K562 (cell line): ENCODE measurements at regions not wholly inside any gene's neighbourhood (a gene's known extent, or its start where the extent isn't known, plus 50 kb on each side); places are given as distances from the start of the nearest gene placed in this dataset.

Experiments used
- ATAC-seq: fragments of 200-7000 bp; cut with Tn5 transposase; 3 replicates; pipeline ENCODE4 v1.9.1; 2020; ENCODE audit warnings: moderate library complexity
- BruUV-seq: library from RNA; stranded (reverse); fragments of 400-500 nt; replicated peaks from 2 replicates; lab custom pipeline; 2021; lab: Mats Ljungman, UMichigan
- CTCF ChIA-PET: fragments of 300-600 bp; formaldehyde crosslinking; extraction: SDS; loops from one replicate; lab custom pipeline; 2021; ENCODE audit warnings: low intra/inter-chr PET ratio; lab: Yijun Ruan, JAX
- POLR2A ChIA-PET: fragments of 300-600, 350-650 bp; sonication (Branson Sonifier 250); formaldehyde crosslinking; extraction: SDS; loops from one replicate; lab custom pipeline; 2021; ENCODE audit warnings: antibody characterized with exemption, inconsistent platforms; lab: Yijun Ruan, JAX
- DNase-seq, 4 experiments: peaks; one replicate each; pipeline versions ENCODE4 v3.0.0 to v3.0.0-alpha.2; 2011 to 2018; ENCODE audit warnings: low spot score in 3 of 4, mixed read lengths in 3 of 4; ENCODE audit errors: extremely low read depth in 1 of 4
- FAIRE-seq: peaks from 2 replicates; lab custom pipeline; 2011; peaks lifted over from hg19 to GRCh38; lab: Jason Lieb, UNC
- H2AFZ ChIP-seq: 2 replicates; pipeline ENCODE4 v1.6.0; 2011; ENCODE audit warnings: low read depth, low read length, control low read depth, inconsistent platforms
- H3K27ac ChIP-seq: fragments of 200-600 bp; 3 replicates; pipeline ENCODE4 v1.8.0; 2011; ENCODE audit warnings: low read depth, mild to moderate bottlenecking, control low read depth, inconsistent platforms, low read length, moderate library complexity, mixed read lengths; ENCODE audit errors: extremely low read depth
- H3K27me3 ChIP-seq, 2 experiments: fragments of 300-600 bp in 1 of 2; 2 replicates in 1 of 2; 3 replicates in 1 of 2; pipeline versions ENCODE4 v1.6.0 to v1.8.0; 2011; ENCODE audit warnings: inconsistent platforms in 2 of 2, low read length in 2 of 2, mild to moderate bottlenecking in 1 of 2, mixed read lengths in 1 of 2, moderate library complexity in 1 of 2; ENCODE audit not compliant: control insufficient read depth in 2 of 2, insufficient read depth in 2 of 2
- H3K36me3 ChIP-seq: fragments of 300-600 bp; 3 replicates; pipeline ENCODE4 v1.8.0; 2011; ENCODE audit warnings: mild to moderate bottlenecking, low read length, inconsistent platforms; ENCODE audit not compliant: control insufficient read depth, insufficient read depth
- H3K4me1 ChIP-seq, 2 experiments: fragments of 200-600 bp in 1 of 2; replicated peaks in 1 of 2; 2 replicates in 1 of 2; 3 replicates in 1 of 2; pipeline versions ENCODE4 v1.5.1 to v1.8.0; 2011; ENCODE audit warnings: inconsistent platforms in 2 of 2, low read length in 2 of 2, mild to moderate bottlenecking in 1 of 2, mixed read lengths in 1 of 2, moderate library complexity in 1 of 2; ENCODE audit not compliant: control insufficient read depth in 2 of 2, insufficient read depth in 2 of 2
- H3K4me2 ChIP-seq: 2 replicates; pipeline ENCODE4 v1.6.1; 2011; ENCODE audit warnings: low read length, control low read depth, inconsistent platforms, mixed read lengths; ENCODE audit not compliant: insufficient read depth
- H3K4me3 ChIP-seq: fragments of 200-600 bp; sonication (generic), shearing (Covaris generic); 2 replicates; pipeline ENCODE4 v1.5.1; 2016; ENCODE audit warnings: control low read depth, inconsistent platforms
- H3K79me2 ChIP-seq: fragments of 200-600 bp; 3 replicates; pipeline ENCODE4 v1.8.0; 2011; ENCODE audit warnings: low read length, inconsistent platforms; ENCODE audit not compliant: control insufficient read depth, insufficient read depth
- H3K9ac ChIP-seq, 2 experiments: 2 replicates each; pipeline versions ENCODE4 v1.6.0 to v1.6.1; 2011; ENCODE audit warnings: low read depth in 2 of 2, low read length in 2 of 2, control low read depth in 1 of 2, inconsistent platforms in 1 of 2, mild to moderate bottlenecking in 1 of 2, mixed read lengths in 1 of 2; ENCODE audit not compliant: insufficient read depth in 1 of 2
- H3K9me1 ChIP-seq: one replicate; pipeline ENCODE4 v1.6.0; 2011; ENCODE audit warnings: inconsistent platforms, mild to moderate bottlenecking, low read length, moderate library complexity; ENCODE audit not compliant: control insufficient read depth, insufficient read depth
- H3K9me3 ChIP-seq: replicated peaks from 2 replicates; pipeline ENCODE4 v1.5.1; 2011; ENCODE audit warnings: low read depth, low read length, inconsistent platforms; ENCODE audit not compliant: control insufficient read depth, insufficient read depth
- H4K20me1 ChIP-seq: replicated peaks from 2 replicates; pipeline ENCODE4 v1.6.1; 2011; ENCODE audit warnings: low read length, inconsistent platforms, mixed read lengths; ENCODE audit not compliant: control insufficient read depth, insufficient read depth
- BDP1 ChIP-seq: IDR thresholded peaks from 3 replicates; pipeline ENCODE4 v1.6.1; 2011; ENCODE audit not compliant: insufficient read length, insufficient read depth
- ETV5 ChIP-seq: sonication (generic); formaldehyde crosslinking; IDR thresholded peaks from 2 replicates; pipeline ENCODE4 v1.4.0; 2020; ENCODE audit warnings: low read depth, mild to moderate bottlenecking, missing genetic modification reagents
- KAT7 ChIP-seq: sonication (generic); formaldehyde crosslinking; IDR thresholded peaks from 2 replicates; pipeline ENCODE4 v1.8.0; 2022; ENCODE audit warnings: missing genetic modification reagents, mild to moderate bottlenecking, borderline replicate concordance
- MEF2A ChIP-seq: IDR thresholded peaks from 2 replicates; pipeline ENCODE4 v1.6.1; 2011; ENCODE audit warnings: low read depth, mild to moderate bottlenecking, low read length, moderate library complexity; ENCODE audit not compliant: control insufficient read depth
- MIER1 ChIP-seq: fragments of 450-650 bp; IDR thresholded peaks from 2 replicates; pipeline ENCODE4 v1.6.1; 2016; ENCODE audit warnings: antibody characterized with exemption, mild to moderate bottlenecking, low read depth
- PRPF4 ChIP-seq: fragments of 200-400 bp; formaldehyde crosslinking; IDR thresholded peaks from one replicate; pipeline ENCODE4 v1.6.1; 2017; ENCODE audit warnings: low read length, low read depth, mild to moderate bottlenecking; ENCODE audit not compliant: insufficient read depth, poor library complexity, severe bottlenecking
- RCOR1 ChIP-seq, 2 experiments: IDR thresholded peaks; 2 replicates each; pipeline ENCODE4 v1.6.1; 2012; ENCODE audit warnings: low read depth in 2 of 2, low read length in 2 of 2, borderline replicate concordance in 1 of 2, improper control_type of control experiment in 1 of 2
- SIX5 ChIP-seq, 2 experiments: IDR thresholded peaks; 2 replicates each; pipeline ENCODE4 v1.6.1; 2011; ENCODE audit warnings: low read length in 2 of 2, borderline replicate concordance in 1 of 2, low read depth in 1 of 2, mild to moderate bottlenecking in 1 of 2, moderate library complexity in 1 of 2; ENCODE audit not compliant: insufficient read depth in 1 of 2
- SMARCE1 ChIP-seq: fragments of 450-650 bp; IDR thresholded peaks from 2 replicates; pipeline ENCODE4 v1.7.1; 2016; ENCODE audit warnings: mild to moderate bottlenecking
- SRSF7 ChIP-seq: fragments of 200-400 bp; formaldehyde crosslinking; optimal IDR thresholded peaks from 2 replicates; pipeline ENCODE3; 2017; ENCODE audit warnings: mild to moderate bottlenecking, low read depth, low read length
- TAF7 ChIP-seq: fragments of 450-650 bp; IDR thresholded peaks from 2 replicates; pipeline ENCODE4 v1.6.1; 2016; ENCODE audit warnings: missing genetic modification characterization, missing compliant biosample characterization
- TRIM24 ChIP-seq, 2 experiments: fragments of 450-650 bp; IDR thresholded peaks; 2 replicates each; pipeline ENCODE4 v1.6.1; 2016
- ZNF121 ChIP-seq: sonication (generic); formaldehyde crosslinking; conservative IDR thresholded peaks from 2 replicates; pipeline ENCODE4 v1.8.0; 2022; ENCODE audit warnings: missing genetic modification reagents
- ZNF146 ChIP-seq: IDR thresholded peaks from one replicate; pipeline ENCODE4 v1.6.1; 2018; ENCODE audit warnings: missing compliant biosample characterization; ENCODE audit not compliant: unreplicated experiment
- ZNF436 ChIP-seq: fragments of 250-450, 450-650 bp; sonication (Bioruptor Pico); formaldehyde crosslinking; IDR thresholded peaks from 2 replicates; pipeline ENCODE4 v1.7.0; 2020; ENCODE audit warnings: mild to moderate bottlenecking
- ZNF695 ChIP-seq: fragments of 450-650 bp; formaldehyde crosslinking; IDR thresholded peaks from 2 replicates; pipeline ENCODE4 v1.4.0; 2020; ENCODE audit warnings: mild to moderate bottlenecking, moderate library complexity
- WGBS: fragments of 100-300 bp; shearing (Covaris generic); methylation state at CpG from one replicate; pipeline ENCODE4 v1.1.6; 2016; ENCODE audit warnings: low coverage, mixed read lengths; ENCODE audit not compliant: insufficient coverage; ENCODE audit errors: missing lambda C conversion rate; 5-methylcytosine and 5-hydroxymethylcytosine counted together
- in situ Hi-C: fragments of 300-500 bp; cut with MboI; formaldehyde crosslinking; loops from 4 replicates; pipeline ENCODE4 v1.15.0; 2018; ENCODE audit warnings: inconsistent platforms, mixed read lengths
- intact Hi-C: fragments of 100-400 bp; cut with micrococcal nuclease; formaldehyde crosslinking; loops from 2 replicates; pipeline ENCODE4 v1.14.2; 2022
- TF ChIP-seq, protein P1 (sequence below): sonication (generic); formaldehyde crosslinking; IDR thresholded peaks from 2 replicates; pipeline ENCODE4 v1.4.0; 2020; ENCODE audit warnings: mild to moderate bottlenecking, missing genetic modification reagents
- TF ChIP-seq, protein P2 (sequence below): fragments of 450-650 bp; formaldehyde crosslinking; IDR thresholded peaks from 2 replicates; pipeline ENCODE4 v1.4.0; 2022; ENCODE audit warnings: mild to moderate bottlenecking, moderate library complexity

DNA sequence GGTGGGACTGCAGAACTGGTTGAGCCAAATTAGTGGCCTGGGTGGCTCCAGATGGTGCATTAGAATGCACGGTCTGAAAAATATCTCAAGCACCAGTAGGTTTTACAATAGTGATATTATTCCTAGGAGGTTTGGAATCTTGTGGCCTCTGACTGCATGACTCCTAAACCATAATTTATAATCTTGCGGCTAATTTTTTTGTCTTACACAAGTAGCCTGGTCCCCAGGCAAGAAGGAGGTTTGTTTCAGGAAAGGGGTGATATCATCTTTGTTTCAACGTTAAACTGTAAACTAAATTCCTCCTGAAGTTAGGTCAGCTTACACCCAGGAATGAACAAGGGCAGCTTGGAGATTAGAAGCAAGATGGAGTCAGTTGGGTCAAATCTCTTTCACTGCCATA, 98.9 kb upstream of the ARL4C start:
- no peak for FAIRE-seq

More for the DNA sequence above, 98.9 kb upstream of the ARL4C start:
- ATAC-seq (no peak), DNase-seq (no peak)
- Histone ChIP-seq H3K4me2 (no peak overlapping the region), H3K79me2 (no peaks in the 10 kb centered on the region), H3K27ac (no peak overlapping the region), H3K27me3 (peaks cover 0 to 6% of the 10 kb centered on the region in 2 experiments; a peak in 2 of 5 replicates), H3K4me1 (no peaks in the 10 kb centered on the region), H3K4me3 (no peak overlapping the region), H3K36me3 (no peaks in the 10 kb centered on the region), H4K20me1 (no peaks in the 10 kb centered on the region), H3K9me1 (no peaks in the 10 kb centered on the region), H3K9me3 (no peaks in the 10 kb centered on the region), H2AFZ (no peak overlapping the region), H3K9ac (no peak overlapping the region)
- ChIA-PET CTCF (no interaction called here), POLR2A (no interaction called here)
- in situ Hi-C loops (no loop called here), intact Hi-C loops (no loop called here)
- 20% methylated on average over 2 of the region's 3 CpGs for WGBS
- BruUV-seq: no TSS peak
- TF ChIP-seq SIX5 (IDR thresholded peaks at IDR 0.05; ENCODE audit: borderline replicate concordance in 1 of 2, insufficient read depth in 1 of 2, low read depth in 1 of 2, low read length in 2 of 2) (no peak), SMARCE1 (no peak), SRSF7 (no peak), RCOR1 (IDR thresholded peaks at IDR 0.05; ENCODE audit: borderline replicate concordance in 1 of 2, low read depth in 2 of 2, low read length in 2 of 2) (no peak), ETV5 (CRISPR knock-in tag) (no peak), BDP1 (no peak), PRPF4 (no peak), ZNF146 (CRISPR knock-in tag) (no peak), KAT7 (CRISPR knock-in tag) (no peak), TAF7 (tag) (no peak), MIER1 (no peak), ZNF695 (CRISPR knock-in tag) (no peak), TRIM24 (IDR thresholded peaks at IDR 0.05) (no peak), ZNF436 (no peak), MEF2A (no peak), ZNF121 (CRISPR knock-in tag) (no peak)
- TF ChIP-seq, protein P1, sequence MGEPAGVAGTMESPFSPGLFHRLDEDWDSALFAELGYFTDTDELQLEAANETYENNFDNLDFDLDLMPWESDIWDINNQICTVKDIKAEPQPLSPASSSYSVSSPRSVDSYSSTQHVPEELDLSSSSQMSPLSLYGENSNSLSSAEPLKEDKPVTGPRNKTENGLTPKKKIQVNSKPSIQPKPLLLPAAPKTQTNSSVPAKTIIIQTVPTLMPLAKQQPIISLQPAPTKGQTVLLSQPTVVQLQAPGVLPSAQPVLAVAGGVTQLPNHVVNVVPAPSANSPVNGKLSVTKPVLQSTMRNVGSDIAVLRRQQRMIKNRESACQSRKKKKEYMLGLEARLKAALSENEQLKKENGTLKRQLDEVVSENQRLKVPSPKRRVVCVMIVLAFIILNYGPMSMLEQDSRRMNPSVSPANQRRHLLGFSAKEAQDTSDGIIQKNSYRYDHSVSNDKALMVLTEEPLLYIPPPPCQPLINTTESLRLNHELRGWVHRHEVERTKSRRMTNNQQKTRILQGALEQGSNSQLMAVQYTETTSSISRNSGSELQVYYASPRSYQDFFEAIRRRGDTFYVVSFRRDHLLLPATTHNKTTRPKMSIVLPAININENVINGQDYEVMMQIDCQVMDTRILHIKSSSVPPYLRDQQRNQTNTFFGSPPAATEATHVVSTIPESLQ: no peak
- TF ChIP-seq, protein P2, sequence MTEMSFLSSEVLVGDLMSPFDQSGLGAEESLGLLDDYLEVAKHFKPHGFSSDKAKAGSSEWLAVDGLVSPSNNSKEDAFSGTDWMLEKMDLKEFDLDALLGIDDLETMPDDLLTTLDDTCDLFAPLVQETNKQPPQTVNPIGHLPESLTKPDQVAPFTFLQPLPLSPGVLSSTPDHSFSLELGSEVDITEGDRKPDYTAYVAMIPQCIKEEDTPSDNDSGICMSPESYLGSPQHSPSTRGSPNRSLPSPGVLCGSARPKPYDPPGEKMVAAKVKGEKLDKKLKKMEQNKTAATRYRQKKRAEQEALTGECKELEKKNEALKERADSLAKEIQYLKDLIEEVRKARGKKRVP (CRISPR knock-in tag): no peak
